ENCODE measurements at regions not wholly inside any gene's neighbourhood (a gene's known extent, or its start where the extent isn't known, plus 50 kb on each side); places are given as distances from the start of the nearest gene placed in this dataset.

GRCh38 chr1:78359666-78360065 lies 131.1 kb upstream of the PTGFR start:
- DNase-seq (ENCODE audit: low spot score in 2 of 2), result no peak
- H3K27me3 ChIP-seq, result no peaks in the 10 kb centered on the region
- intact Hi-C loops (cut with DNase I; ENCODE audit: low total_unique reads), result no loop called here

GRCh38 chr1:78360584-78360983 lies 130.2 kb upstream of the PTGFR start:
- DNase-seq (ENCODE audit: low spot score in 2 of 2), result no peak
- Histone ChIP-seq H3K9me3 (no peaks in the 10 kb centered on the region), H3K27me3 (no peaks in the 10 kb centered on the region), H3K4me3 (no peak overlapping the region), H3K36me3 (no peaks in the 10 kb centered on the region), H3K4me1 (no peaks in the 10 kb centered on the region), H3K27ac (no peak overlapping the region)
- TF ChIP-seq POLR2A (IDR thresholded peaks at IDR 0.05) (no peak), POLR2AphosphoS5 (IDR thresholded peaks at IDR 0.05) (no peak)
- TF ChIP-seq, protein P1, sequence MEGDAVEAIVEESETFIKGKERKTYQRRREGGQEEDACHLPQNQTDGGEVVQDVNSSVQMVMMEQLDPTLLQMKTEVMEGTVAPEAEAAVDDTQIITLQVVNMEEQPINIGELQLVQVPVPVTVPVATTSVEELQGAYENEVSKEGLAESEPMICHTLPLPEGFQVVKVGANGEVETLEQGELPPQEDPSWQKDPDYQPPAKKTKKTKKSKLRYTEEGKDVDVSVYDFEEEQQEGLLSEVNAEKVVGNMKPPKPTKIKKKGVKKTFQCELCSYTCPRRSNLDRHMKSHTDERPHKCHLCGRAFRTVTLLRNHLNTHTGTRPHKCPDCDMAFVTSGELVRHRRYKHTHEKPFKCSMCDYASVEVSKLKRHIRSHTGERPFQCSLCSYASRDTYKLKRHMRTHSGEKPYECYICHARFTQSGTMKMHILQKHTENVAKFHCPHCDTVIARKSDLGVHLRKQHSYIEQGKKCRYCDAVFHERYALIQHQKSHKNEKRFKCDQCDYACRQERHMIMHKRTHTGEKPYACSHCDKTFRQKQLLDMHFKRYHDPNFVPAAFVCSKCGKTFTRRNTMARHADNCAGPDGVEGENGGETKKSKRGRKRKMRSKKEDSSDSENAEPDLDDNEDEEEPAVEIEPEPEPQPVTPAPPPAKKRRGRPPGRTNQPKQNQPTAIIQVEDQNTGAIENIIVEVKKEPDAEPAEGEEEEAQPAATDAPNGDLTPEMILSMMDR (IDR thresholded peaks at IDR 0.05), result no peak
- intact Hi-C loops (cut with DNase I; ENCODE audit: low total_unique reads), result no loop called here

More at GRCh38 chr1:78359666-78360065, 131.1 kb upstream of the PTGFR start:
- H3K27ac ChIP-seq, result no peak overlapping the region
- no peaks in the 10 kb centered on the region for H3K4me1 ChIP-seq
- TF ChIP-seq, protein P1 (IDR thresholded peaks at IDR 0.05), result no peak
- TF ChIP-seq POLR2A (IDR thresholded peaks at IDR 0.05), result no peak
- TF ChIP-seq POLR2AphosphoS5 (IDR thresholded peaks at IDR 0.05), result no peak
- H3K9me3 ChIP-seq, result no peaks in the 10 kb centered on the region
- no peak overlapping the region for H3K4me3 ChIP-seq
- H3K36me3 ChIP-seq, result no peaks in the 10 kb centered on the region

DNA sequence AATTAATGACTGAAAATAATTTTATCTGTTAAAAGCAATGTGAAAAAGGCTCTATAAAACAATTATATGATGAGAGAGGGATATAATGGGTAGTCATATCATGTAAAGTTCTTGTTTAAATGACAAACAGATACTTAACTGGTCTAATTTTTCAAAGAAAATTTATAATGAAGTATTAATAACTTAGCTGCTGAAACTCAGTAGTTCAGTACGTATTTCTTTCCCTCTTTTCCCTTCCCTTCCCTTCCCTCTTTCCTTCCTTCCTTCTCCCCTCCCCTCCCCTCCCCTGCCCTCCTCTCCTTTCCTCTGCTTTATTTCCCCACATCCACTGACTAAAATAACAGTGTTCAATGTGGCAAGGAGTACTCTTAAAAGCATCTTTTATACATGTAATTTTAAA lies 123.1 kb upstream of the PTGFR start:
- Histone ChIP-seq H3K27ac (no peak overlapping the region), H3K9me3 (no peaks in the 10 kb centered on the region), H3K27me3 (no peaks in the 10 kb centered on the region)

DNA sequence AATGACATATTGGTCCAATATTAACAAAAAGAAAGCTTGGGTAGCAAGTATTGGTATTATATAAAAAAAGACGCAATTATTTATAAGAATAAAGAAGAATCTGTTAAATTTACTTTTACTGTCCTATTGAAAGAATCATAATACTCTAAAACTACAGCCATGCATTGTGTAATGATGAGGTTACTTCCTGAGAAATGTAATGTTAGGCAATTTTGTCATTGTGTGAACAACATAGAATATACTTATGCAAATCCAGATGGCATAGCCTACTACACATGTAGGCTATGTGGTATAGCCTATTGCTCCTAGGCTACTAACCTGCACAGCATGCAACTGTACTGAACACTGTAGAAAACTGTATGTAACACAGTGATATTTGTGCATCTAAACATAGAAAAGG lies 121.2 kb upstream of the PTGFR start:
- TF ChIP-seq POLR2A (IDR thresholded peaks at IDR 0.05) (no peak), POLR2AphosphoS5 (IDR thresholded peaks at IDR 0.05) (no peak)
- TF ChIP-seq, protein P1 (IDR thresholded peaks at IDR 0.05), result no peak
- Histone ChIP-seq H3K36me3 (no peaks in the 10 kb centered on the region), H3K9me3 (no peaks in the 10 kb centered on the region), H3K4me3 (no peak overlapping the region), H3K27me3 (no peaks in the 10 kb centered on the region), H3K4me1 (no peaks in the 10 kb centered on the region), H3K27ac (no peak overlapping the region)
- no peak for DNase-seq (ENCODE audit: low spot score in 2 of 2)
- intact Hi-C loops (cut with DNase I; ENCODE audit: low total_unique reads), result no loop called here

More for the DNA sequence above, 123.1 kb upstream of the PTGFR start:
- TF ChIP-seq POLR2AphosphoS5 (IDR thresholded peaks at IDR 0.05), result no peak
- TF ChIP-seq, protein P1 (IDR thresholded peaks at IDR 0.05), result no peak
- DNase-seq (ENCODE audit: low spot score in 2 of 2), result no peak
- intact Hi-C loops (cut with DNase I; ENCODE audit: low total_unique reads), result no loop called here
- Histone ChIP-seq H3K36me3 (no peaks in the 10 kb centered on the region), H3K4me3 (no peak overlapping the region), H3K4me1 (no peaks in the 10 kb centered on the region)

DNA sequence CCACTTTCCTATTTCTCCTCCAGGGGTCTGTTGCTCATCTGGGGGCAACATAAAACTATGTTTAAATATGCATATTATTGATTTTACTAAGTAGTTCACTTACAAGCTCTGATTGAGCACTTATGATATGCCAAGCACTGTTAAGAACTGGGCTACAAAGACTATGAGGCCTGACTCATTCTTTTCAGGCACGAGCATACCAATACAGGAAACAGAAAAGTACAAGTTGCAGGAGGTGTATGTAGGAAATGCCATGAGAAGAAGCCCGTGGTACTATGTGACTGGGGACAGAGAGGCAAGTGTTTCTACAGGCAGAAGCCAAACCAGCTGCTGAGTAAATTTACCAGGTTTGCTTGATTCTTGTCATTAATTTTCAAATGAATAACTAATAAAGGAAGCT lies 120.4 kb upstream of the PTGFR start:
- Histone ChIP-seq H3K27ac (peak overlapping the region in 1 of 2 donors; percentile 68), H3K9me3 (no peaks in the 10 kb centered on the region), H3K36me3 (no peaks in the 10 kb centered on the region), H3K4me1 (no peaks in the 10 kb centered on the region), H3K27me3 (no peaks in the 10 kb centered on the region), H3K4me3 (no peak overlapping the region)
- DNase-seq (ENCODE audit: low spot score in 2 of 2), result no peak
- TF ChIP-seq POLR2AphosphoS5 (IDR thresholded peaks at IDR 0.05) (no peak), POLR2A (IDR thresholded peaks at IDR 0.05) (no peak)
- TF ChIP-seq, protein P1 (IDR thresholded peaks at IDR 0.05), result no peak
- intact Hi-C loops (cut with DNase I; ENCODE audit: low total_unique reads), result no loop called here
